ENCODE measurements at regions not wholly inside any gene's neighbourhood (a gene's known extent, or its start where the extent isn't known, plus 50 kb on each side); places are given as distances from the start of the nearest gene placed in this dataset.

DNA sequence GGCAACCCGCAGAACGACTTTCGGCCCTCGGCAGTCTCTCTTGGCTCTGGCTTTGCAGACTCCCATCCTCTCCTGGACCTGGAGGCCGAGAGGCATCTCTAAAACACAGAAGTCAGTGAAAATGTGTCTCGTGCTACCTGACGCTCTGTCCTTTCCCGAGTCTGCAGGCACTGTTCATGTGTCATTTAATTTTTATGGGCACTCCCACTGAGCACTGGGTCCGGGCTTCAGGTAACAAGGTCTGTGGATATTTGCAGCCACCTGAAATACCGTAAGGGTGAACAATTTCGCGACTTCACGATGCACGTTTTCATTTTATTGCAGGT, 96.8 kb downstream of the GLRX3 start:
- TF ChIP-seq, protein P1, sequence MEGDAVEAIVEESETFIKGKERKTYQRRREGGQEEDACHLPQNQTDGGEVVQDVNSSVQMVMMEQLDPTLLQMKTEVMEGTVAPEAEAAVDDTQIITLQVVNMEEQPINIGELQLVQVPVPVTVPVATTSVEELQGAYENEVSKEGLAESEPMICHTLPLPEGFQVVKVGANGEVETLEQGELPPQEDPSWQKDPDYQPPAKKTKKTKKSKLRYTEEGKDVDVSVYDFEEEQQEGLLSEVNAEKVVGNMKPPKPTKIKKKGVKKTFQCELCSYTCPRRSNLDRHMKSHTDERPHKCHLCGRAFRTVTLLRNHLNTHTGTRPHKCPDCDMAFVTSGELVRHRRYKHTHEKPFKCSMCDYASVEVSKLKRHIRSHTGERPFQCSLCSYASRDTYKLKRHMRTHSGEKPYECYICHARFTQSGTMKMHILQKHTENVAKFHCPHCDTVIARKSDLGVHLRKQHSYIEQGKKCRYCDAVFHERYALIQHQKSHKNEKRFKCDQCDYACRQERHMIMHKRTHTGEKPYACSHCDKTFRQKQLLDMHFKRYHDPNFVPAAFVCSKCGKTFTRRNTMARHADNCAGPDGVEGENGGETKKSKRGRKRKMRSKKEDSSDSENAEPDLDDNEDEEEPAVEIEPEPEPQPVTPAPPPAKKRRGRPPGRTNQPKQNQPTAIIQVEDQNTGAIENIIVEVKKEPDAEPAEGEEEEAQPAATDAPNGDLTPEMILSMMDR (IDR thresholded peaks at IDR 0.05; ENCODE audit: unreplicated experiment), result no peak
- CTCF ChIA-PET, result no interaction called here
- peaks cover 10% of the 10 kb centered on the region for H3K9me3 Mint-ChIP-seq (ENCODE audit: low read depth, unreplicated experiment)

DNA sequence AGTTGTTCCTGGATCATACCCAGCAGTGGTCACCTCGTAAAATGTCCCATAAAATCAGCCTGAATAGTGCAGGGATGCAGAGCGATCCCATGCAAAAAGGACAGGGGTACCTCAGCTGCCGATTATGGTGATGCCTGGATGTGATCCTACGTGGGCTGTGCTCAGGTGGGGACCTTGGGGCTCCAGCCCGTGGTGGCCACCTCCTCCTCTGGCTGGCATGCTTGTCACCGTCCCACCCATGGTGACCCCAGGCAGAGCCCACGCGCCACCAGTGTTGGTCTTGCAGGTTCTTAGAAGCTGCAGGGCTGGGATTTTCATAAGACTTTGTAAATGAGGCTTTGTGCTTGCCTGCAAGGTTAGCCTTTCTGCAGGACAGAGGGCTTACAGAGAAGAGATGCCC, 97.2 kb downstream of the GLRX3 start:
- intact Hi-C loops (cut with micrococcal nuclease; ENCODE audit: unreplicated experiment), result no loop called here
- H3K36me3 Mint-ChIP-seq (ENCODE audit: insufficient read depth, unreplicated experiment), result peaks cover 5% of the 10 kb centered on the region
- H3K9me3 Mint-ChIP-seq (ENCODE audit: low read depth, unreplicated experiment), result peaks cover 10% of the 10 kb centered on the region
- H3K4me1 Mint-ChIP-seq (ENCODE audit: low read depth, unreplicated experiment), result no peaks in the 10 kb centered on the region
- H3K4me3 Mint-ChIP-seq (ENCODE audit: low read depth, unreplicated experiment), result no peak overlapping the region
- DNase-seq, result no peak
- TF ChIP-seq, protein P1 (IDR thresholded peaks at IDR 0.05; ENCODE audit: unreplicated experiment), result no peak
- no peaks in the 10 kb centered on the region for H3K27me3 Mint-ChIP-seq (ENCODE audit: unreplicated experiment)
- BruUV-seq (replicated peaks), result no TSS peak
- no peak overlapping the region for H3K27ac Mint-ChIP-seq (ENCODE audit: unreplicated experiment)
- CTCF ChIA-PET, result no interaction called here

More for the DNA sequence above, 96.8 kb downstream of the GLRX3 start:
- Mint-ChIP-seq H3K4me3 (ENCODE audit: low read depth, unreplicated experiment) (no peak overlapping the region), H3K36me3 (ENCODE audit: insufficient read depth, unreplicated experiment) (peaks cover 5% of the 10 kb centered on the region), H3K27me3 (ENCODE audit: unreplicated experiment) (no peaks in the 10 kb centered on the region), H3K27ac (ENCODE audit: unreplicated experiment) (no peak overlapping the region), H3K4me1 (ENCODE audit: low read depth, unreplicated experiment) (no peaks in the 10 kb centered on the region)
- no TSS peak for BruUV-seq (replicated peaks)
- intact Hi-C loops (cut with micrococcal nuclease; ENCODE audit: unreplicated experiment), result no loop called here
- no peak for DNase-seq

DNA sequence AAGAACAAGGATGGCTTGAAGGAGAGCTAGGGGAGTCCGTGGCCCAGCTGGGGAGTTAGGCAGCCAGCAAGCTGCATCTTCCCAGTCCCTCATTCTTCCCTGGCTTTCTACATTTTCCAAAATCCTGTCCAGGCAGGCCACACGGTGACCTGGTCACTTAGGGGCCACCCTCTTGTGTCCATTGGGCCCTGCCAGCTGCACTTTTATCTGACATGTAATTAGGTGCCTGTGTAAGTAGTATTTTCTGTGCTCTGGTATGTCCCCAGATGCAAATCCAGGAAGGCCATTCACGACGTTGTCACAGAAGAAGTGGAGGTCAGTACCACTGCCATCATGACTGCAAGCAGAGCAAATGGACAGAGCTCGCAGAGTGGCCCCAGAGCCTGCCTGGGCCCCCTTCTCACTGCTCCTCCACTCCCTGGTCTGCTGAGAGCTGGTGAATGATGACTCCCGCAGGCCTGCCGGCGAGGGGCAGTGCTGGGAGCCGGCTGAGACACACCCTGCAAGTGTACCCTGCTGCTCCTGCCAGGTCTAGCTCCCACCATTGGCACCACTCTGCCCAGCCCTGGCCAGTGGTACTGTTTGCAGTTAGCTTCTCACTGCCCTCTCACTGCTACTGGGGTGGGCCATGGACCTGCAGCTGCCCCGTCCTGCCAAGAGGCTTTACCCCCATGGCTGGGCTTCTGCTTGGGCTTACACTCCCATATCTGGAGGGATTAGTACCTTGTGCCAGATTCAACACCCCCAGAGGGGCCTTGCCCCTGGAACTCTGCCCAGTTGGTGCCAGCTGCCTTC, 98.2 kb downstream of the GLRX3 start:
- CTCF ChIA-PET, result no interaction called here
- DNase-seq, result no peak
- no peaks in the 10 kb centered on the region for H3K36me3 Mint-ChIP-seq (ENCODE audit: insufficient read depth, unreplicated experiment)
- H3K9me3 Mint-ChIP-seq (ENCODE audit: low read depth, unreplicated experiment), result peaks cover 6% of the 10 kb centered on the region
- TF ChIP-seq, protein P1 (IDR thresholded peaks at IDR 0.05; ENCODE audit: unreplicated experiment), result no peak
- no peak overlapping the region for H3K4me3 Mint-ChIP-seq (ENCODE audit: low read depth, unreplicated experiment)
- no peak overlapping the region for H3K27ac Mint-ChIP-seq (ENCODE audit: unreplicated experiment)
- H3K4me1 Mint-ChIP-seq (ENCODE audit: low read depth, unreplicated experiment), result no peaks in the 10 kb centered on the region
- no TSS peak for BruUV-seq (replicated peaks)
- intact Hi-C loops (cut with micrococcal nuclease; ENCODE audit: unreplicated experiment), result no loop called here
- H3K27me3 Mint-ChIP-seq (ENCODE audit: unreplicated experiment), result no peaks in the 10 kb centered on the region

DNA sequence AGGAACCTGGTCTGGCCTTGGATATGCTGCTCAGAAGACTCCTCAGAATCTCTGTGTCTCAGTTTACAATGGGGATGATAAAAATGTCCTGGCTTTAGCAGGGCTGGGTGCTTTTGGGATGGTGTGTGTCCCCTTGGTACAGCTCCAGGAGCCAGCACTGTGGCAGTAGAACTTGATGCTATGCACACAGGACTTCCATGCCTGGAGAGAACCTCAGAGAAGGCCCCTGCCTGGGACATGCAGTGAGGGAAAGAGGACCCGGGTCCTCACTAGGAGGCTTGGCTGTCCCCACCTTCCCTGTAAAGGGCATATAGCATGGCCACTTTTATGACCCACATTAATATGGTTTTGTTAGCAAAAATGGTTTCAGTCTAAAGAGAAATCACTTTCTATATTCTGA, 100.5 kb downstream of the GLRX3 start:
- H3K4me3 Mint-ChIP-seq (ENCODE audit: low read depth, unreplicated experiment), result no peak overlapping the region
- BruUV-seq (replicated peaks), result no TSS peak

More for the DNA sequence above, 100.5 kb downstream of the GLRX3 start:
- no peak overlapping the region for H3K27ac Mint-ChIP-seq (ENCODE audit: unreplicated experiment)
- H3K36me3 Mint-ChIP-seq (ENCODE audit: insufficient read depth, unreplicated experiment), result no peaks in the 10 kb centered on the region
- TF ChIP-seq, protein P1 (IDR thresholded peaks at IDR 0.05; ENCODE audit: unreplicated experiment), result no peak
- CTCF ChIA-PET, result no interaction called here
- H3K9me3 Mint-ChIP-seq (ENCODE audit: low read depth, unreplicated experiment), result peaks cover 8% of the 10 kb centered on the region
- intact Hi-C loops (cut with micrococcal nuclease; ENCODE audit: unreplicated experiment), result no loop called here
- no peaks in the 10 kb centered on the region for H3K27me3 Mint-ChIP-seq (ENCODE audit: unreplicated experiment)
- DNase-seq, result no peak
- no peaks in the 10 kb centered on the region for H3K4me1 Mint-ChIP-seq (ENCODE audit: low read depth, unreplicated experiment)
